Activated T-helper 2 cell treated with anti-CD3 and anti-CD28 coated beads, Interferon-gamma antibody, Interleukin-2, Interleukin-4, amounts not matched to agents 10 μg/mL and 5 μg/mL and 100 μg/mL, durations not matched to agents 14 hours and 24 hours and 36 hours (primary cell): ENCODE measurements at regions not wholly inside any gene's neighbourhood (a gene's known extent, or its start where the extent isn't known, plus 50 kb on each side); places are given as distances from the start of the nearest gene placed in this dataset.

ENCODE experiments used
- DNase-seq: peaks from one replicate; pipeline ENCODE4 v3.0.0; 2021; ENCODE audit warnings: low spot score
- H3K27ac Mint-ChIP-seq: one replicate; pipeline ENCODE4 v1.8.0; 2021; ENCODE audit warnings: mixed read lengths
- H3K27me3 Mint-ChIP-seq: one replicate; pipeline ENCODE4 v1.8.0; 2021; ENCODE audit warnings: low read depth, mixed read lengths
- H3K36me3 Mint-ChIP-seq: one replicate; pipeline ENCODE4 v1.8.0; 2021; ENCODE audit warnings: low read depth, mixed read lengths
- H3K4me1 Mint-ChIP-seq: one replicate; pipeline ENCODE4 v1.8.0; 2021; ENCODE audit warnings: low read depth, mixed read lengths
- H3K4me3 Mint-ChIP-seq: one replicate; pipeline ENCODE4 v1.8.0; 2021; ENCODE audit warnings: low read depth, mild to moderate bottlenecking, moderate library complexity, mixed read lengths
- H3K9me3 Mint-ChIP-seq: one replicate; pipeline ENCODE4 v1.8.0; 2021; ENCODE audit warnings: mixed read lengths
- intact Hi-C: fragments of 100-400 bp; cut with micrococcal nuclease; formaldehyde crosslinking; loops from one replicate; pipeline ENCODE4 v1.15.1; 2023

- DNase-seq: no peak
Measured at GRCh38 chr6:140101818-140102217, 727.4 kb upstream of the CITED2 start.

GRCh38 chr6:140101367-140101766 is 726.9 kb upstream of the CITED2 start:
- no peak overlapping the region for H3K4me3 Mint-ChIP-seq
- no peaks in the 10 kb centered on the region for H3K9me3 Mint-ChIP-seq
- H3K36me3 Mint-ChIP-seq: no peaks in the 10 kb centered on the region
- no peak overlapping the region for H3K27ac Mint-ChIP-seq
- intact Hi-C loops: no loop called here
- H3K4me1 Mint-ChIP-seq: no peaks in the 10 kb centered on the region
- no peak for DNase-seq
- no peaks in the 10 kb centered on the region for H3K27me3 Mint-ChIP-seq

More at GRCh38 chr6:140101818-140102217, 727.4 kb upstream of the CITED2 start:
- Mint-ChIP-seq H3K36me3 (no peaks in the 10 kb centered on the region), H3K27ac (no peak overlapping the region), H3K9me3 (no peaks in the 10 kb centered on the region), H3K4me3 (no peak overlapping the region), H3K27me3 (no peaks in the 10 kb centered on the region), H3K4me1 (no peaks in the 10 kb centered on the region)
- intact Hi-C loops: no loop called here

GRCh38 chr6:140095532-140095931 is 721.1 kb upstream of the CITED2 start:
- H3K9me3 Mint-ChIP-seq: no peaks in the 10 kb centered on the region
- no peak overlapping the region for H3K27ac Mint-ChIP-seq
- no peaks in the 10 kb centered on the region for H3K36me3 Mint-ChIP-seq
- intact Hi-C loops: no loop called here
- H3K4me1 Mint-ChIP-seq: no peaks in the 10 kb centered on the region
- DNase-seq: no peak
- H3K4me3 Mint-ChIP-seq: no peak overlapping the region
- no peaks in the 10 kb centered on the region for H3K27me3 Mint-ChIP-seq

- no peaks in the 10 kb centered on the region for H3K27me3 Mint-ChIP-seq
- H3K27ac Mint-ChIP-seq: no peak overlapping the region
- H3K4me3 Mint-ChIP-seq: no peak overlapping the region
- DNase-seq: no peak
- H3K4me1 Mint-ChIP-seq: no peaks in the 10 kb centered on the region
- intact Hi-C loops: no loop called here
- no peaks in the 10 kb centered on the region for H3K36me3 Mint-ChIP-seq
- H3K9me3 Mint-ChIP-seq: no peaks in the 10 kb centered on the region
Measured at GRCh38 chr6:140091895-140092294, 717.4 kb upstream of the CITED2 start.

- Mint-ChIP-seq H3K9me3 (no peaks in the 10 kb centered on the region), H3K27me3 (no peaks in the 10 kb centered on the region), H3K36me3 (no peaks in the 10 kb centered on the region), H3K4me1 (no peaks in the 10 kb centered on the region), H3K4me3 (no peak overlapping the region), H3K27ac (no peak overlapping the region)
- intact Hi-C loops: no loop called here
- no peak for DNase-seq
Measured at GRCh38 chr6:140090871-140091270, 716.4 kb upstream of the CITED2 start.

- no peak overlapping the region for H3K4me3 Mint-ChIP-seq
- no peaks in the 10 kb centered on the region for H3K9me3 Mint-ChIP-seq
- no peak for DNase-seq
- H3K4me1 Mint-ChIP-seq: no peaks in the 10 kb centered on the region
- H3K36me3 Mint-ChIP-seq: no peaks in the 10 kb centered on the region
- H3K27me3 Mint-ChIP-seq: no peaks in the 10 kb centered on the region
- intact Hi-C loops: no loop called here
- no peak overlapping the region for H3K27ac Mint-ChIP-seq
Measured at GRCh38 chr6:140083375-140083774, 708.9 kb upstream of the CITED2 start.

- Mint-ChIP-seq H3K27ac (no peak overlapping the region), H3K4me3 (no peak overlapping the region), H3K4me1 (no peaks in the 10 kb centered on the region), H3K9me3 (no peaks in the 10 kb centered on the region), H3K36me3 (no peaks in the 10 kb centered on the region), H3K27me3 (no peaks in the 10 kb centered on the region)
- DNase-seq: no peak
- intact Hi-C loops: no loop called here
Measured at GRCh38 chr6:140082867-140083297, 708.4 kb upstream of the CITED2 start.

GRCh38 chr6:140079328-140079727 is 704.9 kb upstream of the CITED2 start:
- Mint-ChIP-seq H3K27me3 (no peaks in the 10 kb centered on the region), H3K4me3 (no peak overlapping the region), H3K27ac (no peak overlapping the region), H3K36me3 (no peaks in the 10 kb centered on the region), H3K4me1 (no peaks in the 10 kb centered on the region), H3K9me3 (no peaks in the 10 kb centered on the region)
- intact Hi-C loops: no loop called here
- DNase-seq: no peak

- Mint-ChIP-seq H3K9me3 (no peaks in the 10 kb centered on the region), H3K27me3 (no peaks in the 10 kb centered on the region), H3K4me1 (no peaks in the 10 kb centered on the region), H3K27ac (no peak overlapping the region), H3K36me3 (no peaks in the 10 kb centered on the region), H3K4me3 (no peak overlapping the region)
- DNase-seq: no peak
- intact Hi-C loops: no loop called here
Measured at GRCh38 chr6:140078561-140079125, 704.2 kb upstream of the CITED2 start.

GRCh38 chr6:140077827-140078560 is 703.5 kb upstream of the CITED2 start:
- no peak for DNase-seq
- no peak overlapping the region for H3K27ac Mint-ChIP-seq
- no peaks in the 10 kb centered on the region for H3K9me3 Mint-ChIP-seq
- H3K4me3 Mint-ChIP-seq: no peak overlapping the region
- H3K27me3 Mint-ChIP-seq: no peaks in the 10 kb centered on the region
- no peaks in the 10 kb centered on the region for H3K36me3 Mint-ChIP-seq
- intact Hi-C loops: no loop called here
- no peaks in the 10 kb centered on the region for H3K4me1 Mint-ChIP-seq

GRCh38 chr6:140076105-140076504 is 701.7 kb upstream of the CITED2 start:
- Mint-ChIP-seq H3K27ac (no peak overlapping the region), H3K36me3 (no peaks in the 10 kb centered on the region), H3K9me3 (no peaks in the 10 kb centered on the region), H3K27me3 (no peaks in the 10 kb centered on the region), H3K4me3 (no peak overlapping the region), H3K4me1 (no peaks in the 10 kb centered on the region)
- intact Hi-C loops: no loop called here
- DNase-seq: no peak

GRCh38 chr6:140073456-140073855 is 699.0 kb upstream of the CITED2 start:
- no peaks in the 10 kb centered on the region for H3K9me3 Mint-ChIP-seq
- H3K27me3 Mint-ChIP-seq: no peaks in the 10 kb centered on the region
- H3K27ac Mint-ChIP-seq: no peak overlapping the region
- H3K4me1 Mint-ChIP-seq: no peaks in the 10 kb centered on the region
- DNase-seq: no peak
- no peak overlapping the region for H3K4me3 Mint-ChIP-seq
- intact Hi-C loops: no loop called here
- no peaks in the 10 kb centered on the region for H3K36me3 Mint-ChIP-seq

- Mint-ChIP-seq H3K36me3 (no peaks in the 10 kb centered on the region), H3K4me1 (no peaks in the 10 kb centered on the region), H3K4me3 (no peak overlapping the region), H3K9me3 (no peaks in the 10 kb centered on the region), H3K27me3 (no peaks in the 10 kb centered on the region), H3K27ac (no peak overlapping the region)
- DNase-seq: no peak
- intact Hi-C loops: no loop called here
Measured at GRCh38 chr6:140071601-140072062, 697.2 kb upstream of the CITED2 start.
